ENCODE measurements at regions not wholly inside any gene's neighbourhood (a gene's known extent, or its start where the extent isn't known, plus 50 kb on each side); places are given as distances from the start of the nearest gene placed in this dataset.

- DNase-seq: no peak
These were observed 205.9 kb upstream of the EDIL3 start for GRCh38 chr5:84590629-84591028.

- DNase-seq: no peak
These were observed 205.2 kb upstream of the EDIL3 start for GRCh38 chr5:84589926-84590325.

- no peak for DNase-seq
These were observed 200.5 kb upstream of the EDIL3 start for GRCh38 chr5:84585218-84585617.

GRCh38 chr5:84578226-84578625 is 193.5 kb upstream of the EDIL3 start:
- peak; percentile 58 for DNase-seq

- no peak for DNase-seq
These were observed 188.5 kb upstream of the EDIL3 start for GRCh38 chr5:84573017-84573712.

- no peak for DNase-seq
These were observed 184.6 kb upstream of the EDIL3 start for GRCh38 chr5:84569307-84569706.

- DNase-seq: no peak
These were observed 183.5 kb upstream of the EDIL3 start for GRCh38 chr5:84568171-84568570.

- DNase-seq: no peak
These were observed 181.2 kb upstream of the EDIL3 start for GRCh38 chr5:84565866-84566265.

- peak; percentile 25 for DNase-seq
These were observed 179.8 kb upstream of the EDIL3 start for GRCh38 chr5:84564321-84565075.

GRCh38 chr5:84550222-84550621 is 165.5 kb upstream of the EDIL3 start:
- no peak for DNase-seq

GRCh38 chr5:84549054-84549453 is 164.4 kb upstream of the EDIL3 start:
- DNase-seq: no peak

- no peak for DNase-seq
These were observed 162.0 kb upstream of the EDIL3 start for GRCh38 chr5:84546686-84547085.

GRCh38 chr5:84536797-84537196 is 152.1 kb upstream of the EDIL3 start:
- DNase-seq: no peak

- DNase-seq: no peak
These were observed 150.6 kb upstream of the EDIL3 start for GRCh38 chr5:84535281-84535680.

GRCh38 chr5:84524491-84524890 is 139.8 kb upstream of the EDIL3 start:
- no peak for DNase-seq

GRCh38 chr5:84518862-84519261 is 134.2 kb upstream of the EDIL3 start:
- DNase-seq: no peak

- DNase-seq: no peak
These were observed 133.7 kb upstream of the EDIL3 start for GRCh38 chr5:84518370-84518769.

- no peak for DNase-seq
These were observed 121.9 kb upstream of the EDIL3 start for GRCh38 chr5:84506625-84507024.

GRCh38 chr5:84494453-84494852 is 109.8 kb upstream of the EDIL3 start:
- DNase-seq: no peak

GRCh38 chr5:84487963-84488362 is 103.3 kb upstream of the EDIL3 start:
- DNase-seq: no peak

GRCh38 chr5:84480873-84481637 is 96.4 kb upstream of the EDIL3 start:
- DNase-seq: no peak

- DNase-seq: no peak
These were observed 93.9 kb upstream of the EDIL3 start for GRCh38 chr5:84478603-84479002.

- DNase-seq: no peak
These were observed 92.8 kb upstream of the EDIL3 start for GRCh38 chr5:84477485-84477884.

GRCh38 chr5:84474126-84474525 is 89.4 kb upstream of the EDIL3 start:
- DNase-seq: no peak

Data from retina (tissue), 1 donor.